ENCODE measurements at regions not wholly inside any gene's neighbourhood (a gene's known extent, or its start where the extent isn't known, plus 50 kb on each side); places are given as distances from the start of the nearest gene placed in this dataset.
"Not testable (repeated sequence)": the region's sequence is repeated elsewhere in the genome, so short reads cannot be mapped to it uniquely, and the experiment has no call there.

DNA sequence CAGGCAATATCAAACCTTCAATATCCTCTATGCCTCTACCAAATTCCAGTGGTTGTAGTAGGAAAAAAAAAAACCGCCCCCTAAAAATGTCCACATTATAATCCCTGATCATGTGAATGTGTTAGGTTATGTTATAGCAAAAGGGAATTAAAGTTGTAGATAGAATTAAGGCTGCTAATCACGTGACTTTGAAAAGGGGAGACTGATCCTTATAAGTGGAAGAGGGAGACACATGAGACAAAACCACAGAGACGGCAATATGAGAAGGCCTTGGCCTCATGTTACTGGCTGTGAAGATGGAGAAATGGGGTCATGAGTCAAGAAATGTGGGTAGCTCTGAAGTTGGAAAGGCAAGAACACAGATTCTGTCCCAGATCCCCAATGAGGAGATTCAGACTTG is 1711.3 kb downstream of the KHDRBS2 start:
- intact Hi-C loops (cut with DNase I); ATAC-seq; DNase-seq: not testable (repeated sequence)

DNA sequence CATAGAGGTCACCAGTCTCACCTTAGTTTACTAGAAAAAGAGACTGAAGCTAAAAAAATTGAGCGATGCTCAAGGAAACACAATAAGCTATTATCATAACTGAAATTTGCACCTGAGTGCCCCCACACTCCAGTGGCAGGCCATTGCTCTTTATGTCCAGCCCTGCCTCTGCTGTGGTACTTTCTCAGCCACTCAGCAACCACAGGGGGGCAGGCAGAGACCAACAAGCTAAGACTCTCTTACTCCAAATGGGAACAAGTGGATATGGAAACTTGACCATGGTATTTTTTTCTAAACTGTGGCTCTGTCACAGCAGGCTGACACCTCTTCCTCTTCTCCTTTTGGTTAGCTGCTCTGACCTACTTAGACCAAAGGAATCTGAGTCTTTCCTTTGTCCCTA is 1713.4 kb downstream of the KHDRBS2 start:
- ATAC-seq; DNase-seq; intact Hi-C loops (cut with DNase I): not testable (repeated sequence)

DNA sequence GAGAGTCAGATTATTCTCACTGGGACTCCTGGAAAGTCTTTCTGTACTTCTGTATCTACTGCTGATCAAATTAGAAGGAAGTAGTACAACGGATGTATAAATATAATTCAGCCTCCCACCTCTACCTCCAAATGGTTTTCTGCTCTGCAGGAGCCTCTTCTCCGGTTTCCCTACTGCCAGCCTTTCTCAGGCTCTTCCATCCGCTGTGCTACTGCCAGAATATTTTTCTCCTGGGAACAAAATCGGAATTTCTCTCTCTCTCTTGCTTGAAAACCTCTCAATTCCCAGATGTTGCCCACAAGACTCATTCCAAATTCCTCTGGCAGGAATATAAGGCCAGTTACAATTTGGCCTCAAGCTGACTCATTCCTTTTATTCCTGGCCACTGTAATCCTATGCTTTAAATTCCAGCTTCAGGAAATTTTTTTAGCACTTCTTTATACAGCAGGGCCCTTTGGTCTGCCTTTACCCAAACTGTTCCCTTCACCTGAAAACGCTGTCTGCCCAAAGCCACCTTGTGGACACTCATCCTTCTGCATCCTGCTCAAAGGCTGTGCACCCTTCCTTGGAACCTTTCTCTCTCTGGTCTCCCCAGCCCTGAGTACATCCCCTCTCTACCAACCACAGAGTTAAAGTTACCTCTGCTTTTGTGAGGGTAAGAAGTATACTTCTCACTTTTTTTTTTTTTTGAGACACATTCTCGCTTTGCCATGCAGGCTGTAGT is 1714.6 kb downstream of the KHDRBS2 start:
- intact Hi-C loops (cut with DNase I); ATAC-seq; DNase-seq: not testable (repeated sequence)

DNA sequence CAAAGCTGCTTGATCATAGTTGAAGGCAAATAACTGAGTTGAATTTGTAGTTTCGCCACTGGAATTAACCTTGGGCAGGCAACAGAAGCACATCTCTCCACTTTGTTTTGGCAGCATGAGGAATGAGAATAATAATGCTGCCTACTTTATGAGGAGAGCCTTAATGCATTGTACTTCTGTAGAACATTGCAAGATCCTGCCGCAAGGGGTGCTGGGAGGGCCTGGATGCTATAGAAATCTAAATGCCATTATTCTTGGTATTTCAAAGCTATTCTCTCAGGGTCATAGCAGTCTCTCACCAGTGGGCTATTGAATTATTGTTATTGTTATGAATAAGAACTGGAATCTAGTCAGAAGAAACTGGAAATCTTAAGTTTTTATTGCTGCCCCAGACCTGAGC is 1715.4 kb downstream of the KHDRBS2 start:
- DNase-seq; intact Hi-C loops (cut with DNase I); ATAC-seq: not testable (repeated sequence)

DNA sequence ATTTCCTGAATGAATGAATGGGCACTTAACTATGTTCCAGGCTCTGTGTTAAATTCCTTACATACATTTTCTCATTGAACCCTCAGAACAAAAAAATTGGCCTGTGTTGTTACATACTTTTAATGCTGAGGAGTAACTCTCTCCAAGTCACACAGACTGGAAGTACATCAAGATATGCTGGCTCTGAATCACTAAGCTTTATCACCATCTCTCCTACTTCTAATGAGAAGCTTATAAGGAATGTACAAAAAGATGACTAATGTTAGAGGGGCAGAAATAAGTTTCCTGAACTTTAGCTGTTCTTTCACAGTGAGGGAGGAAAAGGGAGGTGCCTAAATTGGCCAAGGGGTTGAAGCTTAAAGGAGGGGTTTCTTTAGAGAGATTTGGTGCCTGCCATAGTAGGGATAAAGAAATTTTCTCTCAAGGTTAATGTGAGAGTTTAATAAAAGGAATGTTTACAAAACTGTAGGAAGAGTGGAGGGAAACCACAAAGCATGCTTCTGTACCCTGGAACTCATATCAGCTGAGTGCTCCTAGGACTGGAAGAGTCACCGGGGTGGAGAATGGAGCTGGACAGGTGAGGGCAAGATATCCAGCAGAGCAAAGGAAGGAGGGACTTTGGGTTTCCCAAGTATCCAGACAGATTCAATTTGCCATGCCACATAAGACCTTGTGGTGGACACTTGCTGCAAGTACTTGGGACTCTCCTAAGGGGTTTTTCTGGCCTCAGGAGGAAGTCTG is 1718.4 kb downstream of the KHDRBS2 start:
- intact Hi-C loops (cut with DNase I); DNase-seq: not testable (repeated sequence)
- peak in 1 of 2 donors; percentile 96 for ATAC-seq

DNA sequence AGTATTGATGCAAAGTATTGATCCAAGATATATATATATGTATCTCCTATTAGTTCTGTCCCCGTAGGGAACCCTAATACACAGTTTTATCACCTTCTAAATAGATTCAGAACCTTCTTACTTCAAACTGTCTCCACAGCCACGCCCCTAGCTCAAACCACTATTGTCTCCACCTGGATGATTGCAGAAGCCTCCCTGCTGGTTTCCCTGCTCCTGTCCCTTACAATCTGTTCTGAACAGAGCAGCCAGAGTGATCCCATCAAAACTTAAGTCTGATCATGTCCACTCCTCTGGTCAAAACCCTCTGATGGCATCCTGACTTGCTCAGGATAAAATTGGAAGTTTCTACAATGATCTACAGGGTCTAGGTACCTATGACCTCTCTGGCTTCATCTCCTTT is 1719.6 kb downstream of the KHDRBS2 start:
- intact Hi-C loops (cut with DNase I); ATAC-seq; DNase-seq: not testable (repeated sequence)

DNA sequence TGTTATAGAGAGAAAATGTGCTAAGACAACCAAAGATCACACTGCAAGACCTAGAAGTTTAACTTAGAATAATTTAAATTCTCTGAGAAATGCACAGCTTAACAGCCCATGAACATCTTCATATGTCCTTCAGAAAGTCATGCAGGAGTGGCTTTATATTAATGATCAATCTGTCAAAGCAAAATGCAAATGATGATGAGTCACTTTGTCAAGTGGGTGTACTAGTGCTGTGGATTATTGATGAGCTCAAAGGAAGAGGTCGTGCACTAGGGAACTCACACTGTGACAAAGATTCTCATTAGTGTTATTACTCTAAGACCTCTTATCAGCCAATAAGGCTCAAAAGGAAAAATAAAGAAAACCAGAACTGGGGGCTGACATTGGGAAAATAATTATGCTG is 1726.3 kb downstream of the KHDRBS2 start:
- DNase-seq; ATAC-seq; intact Hi-C loops (cut with DNase I): not testable (repeated sequence)

DNA sequence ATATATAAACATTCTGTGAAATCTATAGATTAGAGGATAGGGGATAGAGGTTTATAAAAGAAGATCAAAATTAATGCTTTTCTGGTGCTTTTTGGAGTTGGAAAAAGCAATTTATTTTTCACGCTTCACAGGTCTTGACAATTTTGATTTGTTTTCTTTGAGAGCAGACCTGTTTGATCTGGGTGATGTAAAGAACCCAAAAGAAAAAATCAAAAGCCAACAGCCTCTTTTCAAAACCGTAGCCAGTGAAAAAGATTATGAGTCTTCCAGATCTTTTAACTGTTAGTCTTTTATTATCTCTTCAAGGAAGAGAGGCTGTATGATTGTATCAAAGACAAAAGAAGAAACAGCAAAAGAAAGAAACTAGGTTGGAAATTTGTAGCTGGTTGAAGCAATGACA is 1738.7 kb downstream of the KHDRBS2 start:
- DNase-seq; ATAC-seq; intact Hi-C loops (cut with DNase I): not testable (repeated sequence)

DNA sequence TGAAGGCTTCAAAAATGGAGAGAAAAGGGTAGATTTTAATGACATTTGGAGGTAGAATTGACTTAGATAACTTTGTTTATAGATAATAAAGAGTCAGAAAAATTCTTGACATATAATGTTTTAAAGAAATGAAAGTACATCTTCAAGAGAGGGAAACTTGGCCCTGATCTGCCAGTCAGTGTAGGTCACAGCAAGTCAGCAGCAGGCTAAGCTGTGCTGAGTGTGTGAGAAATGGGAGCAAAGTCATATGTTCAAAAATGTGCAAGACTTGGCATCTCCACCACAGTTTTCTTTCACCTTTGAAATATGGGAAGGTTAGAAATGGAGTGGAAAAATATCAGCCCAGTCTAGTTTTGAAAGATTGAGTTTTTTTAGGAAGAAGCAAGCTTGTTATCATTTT is 1761.3 kb downstream of the KHDRBS2 start:
- intact Hi-C loops (cut with DNase I); DNase-seq: not testable (repeated sequence)
- peak in 1 of 2 donors; percentile 54 for ATAC-seq

DNA sequence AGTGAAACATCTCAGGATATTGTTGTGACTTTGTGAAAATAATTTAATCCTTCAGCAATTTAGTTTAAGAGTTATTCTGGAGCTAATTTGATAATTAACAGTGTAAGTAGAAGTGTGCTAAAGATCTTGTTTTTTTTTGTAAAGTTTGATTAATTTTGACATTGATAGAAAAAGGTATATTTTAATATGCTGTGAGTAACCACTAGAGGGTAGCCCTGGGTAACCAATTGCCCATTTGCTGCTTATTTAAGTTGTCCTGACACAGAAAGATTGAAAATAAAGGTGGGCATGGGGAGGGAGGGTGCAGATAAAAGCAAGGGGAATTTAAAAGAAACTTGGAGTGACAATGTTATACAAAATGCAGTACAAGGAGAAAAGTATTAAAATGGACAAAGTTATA is 1808.3 kb downstream of the KHDRBS2 start:
- ATAC-seq; DNase-seq; intact Hi-C loops (cut with DNase I): not testable (repeated sequence)

DNA sequence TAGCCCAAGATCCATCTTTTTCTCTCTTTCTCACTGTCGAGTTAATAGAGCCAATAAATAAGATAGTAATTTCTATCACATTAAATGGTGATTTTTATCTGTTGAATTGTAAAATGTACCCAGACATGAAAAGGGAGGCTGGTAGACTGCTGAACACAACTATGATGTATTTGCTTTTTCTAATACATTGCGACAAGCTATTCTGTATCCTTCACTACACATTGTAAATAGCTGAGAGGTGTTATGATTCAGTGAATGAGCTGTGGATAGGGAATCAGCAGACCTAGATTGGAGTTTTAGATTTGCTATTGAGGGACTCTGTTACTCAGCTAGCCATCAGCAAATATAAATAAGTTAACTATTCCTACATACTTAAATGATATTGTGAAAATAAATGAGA is 1812.2 kb downstream of the KHDRBS2 start:
- DNase-seq; intact Hi-C loops (cut with DNase I): not testable (repeated sequence)

DNA sequence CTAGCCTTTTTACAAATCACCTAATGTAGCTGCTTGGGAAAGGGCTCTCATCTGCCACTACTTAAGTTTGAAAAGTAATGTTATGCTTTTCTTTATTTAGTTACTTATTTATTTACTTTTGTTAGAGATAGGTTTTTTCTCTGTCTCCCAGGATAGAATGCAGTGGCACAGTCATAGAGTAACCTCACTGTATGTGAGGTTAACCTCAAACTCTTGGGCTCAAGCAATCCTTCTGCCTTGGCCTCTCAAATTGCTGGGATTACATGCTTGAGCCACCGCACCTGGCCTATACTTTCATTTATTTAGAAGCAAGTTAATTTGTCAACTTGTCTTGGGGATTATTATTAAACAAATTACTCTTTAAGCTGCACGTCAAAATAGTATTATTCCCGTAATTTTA is 1814.6 kb downstream of the KHDRBS2 start:
- intact Hi-C loops (cut with DNase I); ATAC-seq; DNase-seq: not testable (repeated sequence)

More for the DNA sequence above, 1812.2 kb downstream of the KHDRBS2 start:
- ATAC-seq: not testable (repeated sequence)

DNA sequence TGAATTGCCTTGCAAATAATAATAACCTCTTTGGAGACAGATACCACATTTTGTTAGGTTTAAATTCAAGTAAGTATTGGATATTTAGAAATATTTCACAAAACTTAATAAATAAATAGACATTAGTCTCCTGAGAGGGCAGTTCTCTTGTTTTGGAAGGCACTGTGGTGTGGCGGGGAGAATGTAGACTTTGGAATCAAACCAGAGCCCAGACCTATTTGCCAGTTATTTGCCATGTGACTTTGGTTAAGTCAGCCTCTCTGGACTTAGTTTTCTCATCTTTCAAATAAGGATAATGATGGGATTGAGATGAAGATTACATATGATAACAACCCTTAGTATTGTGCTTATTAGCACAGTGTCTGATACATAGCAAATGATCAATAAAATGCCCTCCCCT is 1835.6 kb downstream of the KHDRBS2 start:
- intact Hi-C loops (cut with DNase I); ATAC-seq; DNase-seq: not testable (repeated sequence)

DNA sequence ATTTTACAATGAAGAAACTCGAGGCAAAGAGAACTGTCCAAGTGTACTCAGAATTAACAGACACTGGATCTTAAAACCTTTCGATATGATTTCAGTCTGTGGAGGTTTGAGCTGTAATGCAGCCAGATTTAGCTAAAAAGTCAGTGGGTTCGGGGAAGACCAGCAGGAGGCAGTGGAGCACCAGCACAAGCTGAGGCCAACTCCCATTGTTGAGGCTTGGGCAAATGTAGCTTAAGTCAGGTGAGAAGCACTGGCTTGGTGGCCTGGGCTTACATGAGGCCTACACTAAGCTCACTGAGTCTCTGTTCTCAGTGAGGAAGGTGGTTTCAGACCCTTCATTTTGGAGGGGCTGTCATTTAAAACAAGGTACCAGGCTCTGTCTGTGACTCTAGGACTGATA is 1841.5 kb downstream of the KHDRBS2 start:
- ATAC-seq; DNase-seq; intact Hi-C loops (cut with DNase I): not testable (repeated sequence)

DNA sequence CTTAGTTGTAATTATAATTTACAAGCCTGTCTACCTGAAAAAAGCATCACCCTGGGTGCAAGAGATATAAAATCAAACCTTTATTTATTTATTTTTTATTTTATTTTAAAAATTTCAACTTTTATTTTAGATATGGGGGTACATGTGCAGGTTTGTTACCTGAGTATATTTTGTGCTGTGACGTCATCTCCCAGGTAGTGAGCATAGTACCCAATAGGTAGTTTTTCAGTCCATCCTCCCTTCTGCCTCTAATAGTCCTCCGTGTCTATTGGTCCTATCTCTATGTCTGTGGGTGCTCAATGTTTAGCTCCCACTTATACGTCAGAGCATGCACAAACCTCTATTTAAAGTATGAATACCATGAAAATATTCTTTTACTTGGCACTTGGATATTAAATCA is 1846.3 kb downstream of the KHDRBS2 start:
- DNase-seq; ATAC-seq; intact Hi-C loops (cut with DNase I): not testable (repeated sequence)

DNA sequence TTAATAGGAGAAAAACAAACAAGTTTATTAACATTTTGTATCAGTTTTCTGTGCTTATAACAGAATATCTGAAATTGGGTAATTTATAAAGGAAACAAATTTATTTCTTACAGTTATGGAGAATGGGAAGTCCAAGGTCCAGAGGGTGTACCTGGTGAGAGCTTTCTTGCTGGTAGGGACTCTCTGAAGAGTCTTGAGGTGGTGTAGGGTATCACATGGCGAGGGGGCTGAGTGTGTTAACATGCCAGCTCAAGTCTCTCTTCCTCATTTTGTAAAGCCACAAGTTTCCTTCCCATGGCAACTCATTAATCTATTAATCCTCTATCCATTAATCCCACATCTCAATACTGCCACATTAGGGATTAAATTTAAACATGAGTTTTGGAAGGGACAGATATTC is 1863.3 kb downstream of the KHDRBS2 start:
- ATAC-seq; DNase-seq; intact Hi-C loops (cut with DNase I): not testable (repeated sequence)

DNA sequence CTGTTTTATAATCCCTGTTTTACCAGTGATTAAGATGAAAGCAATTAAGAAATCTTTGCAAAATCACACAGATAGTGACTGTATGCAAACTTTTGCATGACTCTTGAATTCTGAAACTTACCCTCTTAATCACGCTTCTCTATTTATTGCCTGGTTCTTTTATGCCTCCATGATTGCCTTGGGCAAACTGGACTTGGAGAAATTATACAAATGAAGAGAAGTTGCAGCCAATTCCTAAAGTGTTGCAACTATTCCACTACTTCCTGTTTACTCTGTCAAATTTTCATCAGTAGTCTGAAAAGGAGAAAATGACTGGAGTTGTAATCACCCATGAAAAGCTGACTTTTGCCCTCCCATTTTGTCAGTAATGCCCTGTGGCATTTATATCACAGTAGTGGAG is 1869.9 kb downstream of the KHDRBS2 start:
- DNase-seq; intact Hi-C loops (cut with DNase I); ATAC-seq: not testable (repeated sequence)

DNA sequence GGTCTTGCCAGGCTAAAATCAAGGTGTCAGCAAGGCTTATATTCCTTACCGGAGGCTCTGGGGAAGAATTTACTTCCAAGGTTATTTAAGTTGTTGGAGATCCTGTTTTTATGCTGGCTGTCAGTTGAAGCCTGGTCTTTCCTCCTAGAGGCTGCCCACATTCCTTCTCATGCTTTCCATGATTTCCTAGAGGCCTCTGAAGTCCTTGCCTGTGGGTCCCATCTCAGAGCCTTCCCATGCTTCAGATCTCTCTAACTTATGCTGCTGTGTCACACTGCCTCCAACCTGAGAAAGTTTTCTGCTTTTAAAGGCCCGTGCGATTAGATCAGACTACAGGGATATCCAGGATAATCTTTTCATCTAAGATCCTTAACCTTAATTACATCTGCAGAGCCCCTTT is 1877.3 kb downstream of the KHDRBS2 start:
- DNase-seq; intact Hi-C loops (cut with DNase I); ATAC-seq: not testable (repeated sequence)

DNA sequence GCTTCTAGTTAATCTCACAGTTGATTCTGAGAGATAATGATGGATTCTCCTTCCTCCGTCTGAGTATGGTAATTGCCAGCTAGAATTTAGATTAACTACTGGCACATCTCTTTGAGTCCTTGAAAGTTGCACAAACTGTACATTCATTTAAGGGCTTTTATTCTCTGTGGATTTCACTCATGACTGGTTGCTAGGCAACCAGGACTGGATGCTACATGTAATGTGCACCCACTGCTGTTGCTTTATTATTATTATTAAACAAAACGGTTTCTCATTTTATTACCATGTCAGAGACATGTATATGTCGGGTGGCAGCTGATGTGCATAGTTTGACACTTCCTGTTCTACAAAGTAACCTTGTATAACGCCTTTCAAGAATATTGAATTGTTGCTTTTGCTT is 1882.8 kb downstream of the KHDRBS2 start:
- DNase-seq; ATAC-seq; intact Hi-C loops (cut with DNase I): not testable (repeated sequence)

DNA sequence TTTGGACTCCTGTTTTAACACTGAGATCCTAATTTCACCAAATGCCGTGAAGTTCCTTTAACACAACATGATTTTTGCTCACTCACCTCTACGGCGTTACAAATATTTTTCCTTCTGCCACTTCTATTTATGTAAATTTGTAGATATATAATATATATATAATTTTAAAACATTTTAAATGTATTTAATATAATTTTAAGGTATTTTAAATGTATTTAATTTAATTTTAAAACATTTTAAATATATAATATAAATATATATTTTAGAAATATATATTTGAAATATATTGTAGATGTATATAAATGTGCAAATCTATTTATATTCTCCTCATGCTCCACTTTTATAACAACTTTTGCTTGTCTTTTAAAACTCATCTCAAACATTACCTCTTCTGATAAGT is 1883.5 kb downstream of the KHDRBS2 start:
- not testable (repeated sequence) for ATAC-seq, DNase-seq

More for the DNA sequence above, 1883.5 kb downstream of the KHDRBS2 start:
- intact Hi-C loops (cut with DNase I): not testable (repeated sequence)
